ENCODE measurements at regions not wholly inside any gene's neighbourhood (a gene's known extent, or its start where the extent isn't known, plus 50 kb on each side); places are given as distances from the start of the nearest gene placed in this dataset.
"Not testable (repeated sequence)": the region's sequence is repeated elsewhere in the genome, so short reads cannot be mapped to it uniquely, and the experiment has no call there.

GRCh38 chr16:80243303-80243702 lies 297.5 kb upstream of the DYNLRB2 start:
- DNase-seq, result not testable (repeated sequence)

DNA sequence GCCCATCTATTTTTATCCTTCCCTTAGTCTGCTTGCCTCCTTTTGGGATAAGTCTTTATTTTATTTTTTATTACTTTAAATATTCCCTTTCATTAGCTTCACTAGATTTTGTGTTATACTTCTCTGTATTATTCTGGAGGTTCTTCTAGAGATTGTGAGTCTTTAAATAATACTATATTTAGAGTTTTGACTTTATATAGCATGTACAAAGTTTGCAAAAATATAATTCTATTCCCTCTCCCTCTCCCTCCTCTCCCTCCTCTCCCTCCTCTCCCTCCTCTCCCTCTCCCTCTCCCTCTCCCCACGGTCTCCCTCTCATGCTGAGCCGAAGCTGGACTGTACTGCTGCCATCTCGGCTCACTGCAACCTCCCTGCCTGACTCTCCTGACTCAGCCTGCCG lies 298.5 kb upstream of the DYNLRB2 start:
- not testable (repeated sequence) for DNase-seq

DNA sequence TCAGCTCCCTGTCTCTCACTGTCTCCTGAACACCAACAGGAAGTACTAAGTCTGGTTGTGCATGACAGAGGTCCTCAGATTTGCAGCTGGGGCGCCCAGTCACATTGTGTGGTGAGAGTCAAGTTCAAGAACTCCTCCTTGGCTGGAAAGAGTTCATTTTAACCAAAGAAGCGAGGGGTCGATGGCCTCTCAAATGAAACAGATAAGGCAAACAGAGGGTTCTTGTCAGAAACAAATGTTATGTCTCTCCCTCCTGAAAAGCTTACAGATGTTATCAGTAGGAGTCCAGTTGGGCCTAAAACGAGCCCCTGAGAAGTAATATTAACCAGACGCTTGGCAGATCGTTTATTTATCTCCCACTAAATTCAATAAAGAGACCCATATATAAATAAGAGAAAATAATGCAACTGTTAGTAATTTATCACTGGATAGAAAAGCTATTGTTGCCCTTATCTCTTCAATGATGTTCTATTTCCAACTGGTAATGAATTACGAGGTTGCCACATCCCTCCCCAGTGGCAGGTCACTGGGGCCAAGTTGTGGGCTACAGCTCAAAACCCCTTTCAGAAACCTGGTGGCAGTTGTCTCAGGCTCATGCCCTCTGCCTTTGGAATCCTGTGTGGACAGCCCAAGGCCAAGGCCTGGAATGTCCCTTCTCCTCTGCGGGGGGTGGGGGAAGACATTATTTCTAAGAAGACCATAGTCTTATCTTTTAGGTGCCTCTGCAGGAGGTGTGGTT lies 307.5 kb upstream of the DYNLRB2 start:
- DNase-seq, result no peak

DNA sequence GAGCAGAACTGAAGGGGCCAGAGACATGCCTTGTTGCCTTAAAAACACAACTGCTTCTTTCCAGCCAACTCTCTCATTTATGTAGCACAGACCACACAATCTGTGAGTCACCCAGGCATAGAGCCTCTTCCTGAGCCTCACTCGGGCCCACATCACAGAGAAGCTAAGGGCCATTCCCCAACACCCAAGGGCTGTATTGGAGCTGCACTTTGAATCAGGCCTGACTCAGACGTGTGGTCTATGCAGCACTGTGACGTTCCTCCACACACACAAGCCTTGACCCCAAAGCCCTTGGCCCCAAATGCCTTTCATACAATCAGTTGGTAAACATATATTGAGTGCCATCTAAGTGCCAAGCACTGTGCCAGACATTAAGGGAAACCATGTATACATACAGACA lies 308.9 kb upstream of the DYNLRB2 start:
- no peak for DNase-seq

- no peak for DNase-seq
Observed at GRCh38 chr16:80231121-80231520, 309.7 kb upstream of the DYNLRB2 start.

DNA sequence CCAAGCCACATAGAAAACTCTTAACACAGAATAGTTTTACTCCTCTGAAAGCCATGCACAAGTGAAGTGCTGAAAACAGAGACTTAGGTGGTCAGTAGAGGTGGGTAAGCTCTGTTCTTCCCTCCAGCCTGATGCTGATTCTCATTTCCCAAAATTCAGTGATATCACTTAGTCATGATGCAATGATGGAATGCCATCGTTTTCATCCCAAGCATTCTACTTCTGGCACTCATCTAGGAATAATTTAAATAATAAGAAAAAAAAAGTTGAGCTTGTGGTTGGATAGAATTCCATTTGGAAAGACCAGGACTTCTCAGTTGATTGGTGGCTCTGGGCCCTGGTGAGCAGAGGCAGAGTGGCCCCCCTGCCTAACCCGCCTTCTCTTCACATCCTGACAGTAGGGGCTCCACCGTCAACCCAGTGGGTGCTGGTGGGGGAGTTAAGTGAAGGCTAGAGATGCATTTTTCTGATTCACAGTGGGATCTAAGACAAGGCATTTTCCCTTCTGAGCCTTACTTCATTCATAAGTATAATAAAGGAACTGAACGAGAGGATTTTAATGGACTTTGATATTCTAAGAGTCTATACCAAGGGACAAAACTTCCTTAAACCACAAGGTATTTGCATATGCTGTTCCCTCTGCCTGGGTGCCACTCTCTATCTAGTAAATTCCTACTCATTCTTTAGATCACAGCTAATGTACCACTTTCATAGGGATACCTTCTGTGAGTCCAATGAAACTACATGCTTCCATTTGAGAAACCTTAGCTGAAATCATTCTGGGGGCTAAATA lies 310.3 kb upstream of the DYNLRB2 start:
- no peak for DNase-seq

DNA sequence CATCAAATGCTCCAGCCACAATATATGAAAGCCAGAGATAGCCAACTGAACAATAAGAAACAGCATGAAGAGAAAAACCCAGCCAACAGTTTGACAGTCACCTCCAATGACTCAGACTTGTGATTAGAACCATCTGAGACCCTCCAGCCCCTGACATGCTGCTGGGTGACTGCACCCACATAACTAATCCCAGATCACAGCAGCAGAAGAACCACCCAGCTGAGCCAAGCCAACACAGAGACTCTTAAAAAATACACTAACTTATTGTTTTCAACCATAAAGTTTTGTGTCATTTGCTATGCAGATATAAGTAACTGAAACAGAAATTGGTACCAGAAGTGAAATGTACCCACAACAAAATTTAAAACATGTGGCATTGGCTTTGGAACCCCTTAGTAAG lies 314.3 kb upstream of the DYNLRB2 start:
- no peak for DNase-seq

GRCh38 chr16:80210787-80211186 lies 330.0 kb upstream of the DYNLRB2 start:
- no peak for DNase-seq

DNA sequence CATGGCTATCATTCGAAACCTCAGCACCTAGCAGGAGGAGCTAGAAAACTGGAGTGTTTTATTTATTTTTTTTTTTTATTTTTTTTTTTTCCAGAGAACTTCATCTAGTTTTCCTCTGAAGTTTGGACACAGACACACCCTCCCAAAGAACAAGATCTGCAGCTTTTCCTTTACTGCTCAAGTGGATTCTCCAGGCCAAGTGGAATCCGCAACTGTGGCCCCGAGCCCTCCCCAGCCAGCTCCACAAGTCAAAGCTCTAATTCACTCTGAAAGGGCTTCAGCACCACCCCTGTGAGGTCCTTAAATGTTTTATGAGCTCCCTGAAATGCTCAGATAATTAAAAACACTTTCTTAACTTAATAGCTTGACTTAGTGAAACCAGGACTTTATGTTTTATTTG lies 332.1 kb upstream of the DYNLRB2 start:
- DNase-seq, result no peak

DNA sequence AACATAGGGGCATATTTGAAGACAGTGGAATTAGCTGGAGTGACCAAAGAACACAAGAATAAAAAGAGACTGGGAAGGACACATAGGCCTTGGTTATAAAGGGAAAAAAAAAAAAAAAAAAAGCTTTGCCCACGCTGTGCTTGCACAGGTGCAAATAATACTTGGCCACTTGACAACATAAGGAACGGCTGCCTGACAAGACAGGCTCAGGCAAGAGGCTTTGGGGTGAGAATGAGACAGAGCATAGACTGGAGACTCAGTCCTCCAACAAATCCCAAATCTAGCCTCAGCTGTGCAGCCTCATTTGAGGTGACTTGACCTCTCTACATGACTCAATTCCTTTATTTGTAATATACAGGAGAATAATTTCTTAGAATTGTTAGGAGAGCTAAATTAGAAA lies 332.8 kb upstream of the DYNLRB2 start:
- DNase-seq, result no peak

- no peak for DNase-seq
Observed at GRCh38 chr16:80203821-80204220, 337.0 kb upstream of the DYNLRB2 start.

DNA sequence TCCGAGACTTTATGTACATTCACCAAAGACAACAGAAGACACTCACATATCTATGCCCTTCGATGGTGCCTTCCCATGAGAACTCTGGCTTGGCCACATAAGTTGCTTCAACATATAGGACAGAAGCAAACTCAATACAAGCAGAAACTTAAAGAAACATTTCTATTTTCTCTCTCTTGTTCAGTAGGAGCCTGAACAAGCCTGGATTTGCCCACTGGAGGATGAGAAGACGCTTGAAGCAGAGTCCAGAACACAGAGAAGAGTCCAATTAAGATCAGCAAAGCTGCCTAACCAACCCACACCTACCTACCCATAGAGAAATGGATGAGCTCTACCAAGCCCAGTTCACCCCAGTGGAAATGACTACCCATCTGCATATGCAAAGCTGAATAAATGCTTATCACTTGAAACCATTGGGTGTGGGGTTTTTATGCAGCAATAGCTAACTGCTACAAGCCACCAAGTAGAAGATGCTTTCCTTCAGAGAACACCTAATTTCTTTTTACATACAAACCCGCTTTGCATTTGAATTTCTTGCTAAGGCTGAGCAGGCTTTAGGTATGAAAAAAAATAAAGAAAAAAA lies 337.9 kb upstream of the DYNLRB2 start:
- DNase-seq, result no peak

- DNase-seq, result no peak
Observed at GRCh38 chr16:80200079-80200478, 340.7 kb upstream of the DYNLRB2 start.

- DNase-seq, result no peak
Observed at GRCh38 chr16:80199614-80200013, 341.2 kb upstream of the DYNLRB2 start.

GRCh38 chr16:80198311-80199299 lies 342.2 kb upstream of the DYNLRB2 start:
- peak; percentile 65 for DNase-seq

GRCh38 chr16:80197741-80198201 lies 343.0 kb upstream of the DYNLRB2 start:
- DNase-seq, result no peak

GRCh38 chr16:80191928-80192327 lies 348.9 kb upstream of the DYNLRB2 start:
- DNase-seq, result no peak

DNA sequence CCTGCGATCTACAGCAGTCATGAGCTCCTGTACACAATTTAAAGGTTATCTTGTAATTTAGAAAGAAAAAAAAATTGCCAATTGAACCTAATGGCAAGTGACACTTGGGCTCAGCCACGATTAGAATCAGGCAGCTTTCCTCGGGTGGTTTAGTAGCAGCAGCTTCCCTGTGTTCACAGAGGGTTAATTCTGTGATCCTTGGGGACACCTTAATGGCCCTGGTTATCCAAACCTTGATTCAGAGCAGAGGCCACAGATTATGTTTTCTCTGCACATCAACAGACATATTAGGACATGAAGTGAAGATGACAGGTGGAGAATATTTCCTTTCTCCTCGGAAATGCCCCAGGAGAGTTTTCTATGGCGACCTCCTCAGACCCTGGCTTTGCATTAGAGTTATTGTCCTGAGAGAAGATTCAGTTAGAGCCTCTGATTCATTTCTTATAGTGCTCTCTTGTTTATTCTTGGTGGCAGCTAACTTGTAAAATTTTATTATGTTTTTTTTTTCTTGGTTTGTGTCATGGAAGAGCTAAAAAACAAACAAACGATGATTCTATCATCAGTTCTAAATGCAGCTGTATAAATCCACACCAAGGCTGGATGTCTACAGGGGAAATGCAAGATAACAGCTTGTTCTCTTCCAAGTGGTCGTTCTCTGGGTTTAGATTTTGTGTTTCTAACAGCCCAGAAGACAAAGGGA lies 351.2 kb upstream of the DYNLRB2 start:
- DNase-seq, result no peak

GRCh38 chr16:80176114-80176513 lies 364.7 kb upstream of the DYNLRB2 start:
- DNase-seq, result no peak

DNA sequence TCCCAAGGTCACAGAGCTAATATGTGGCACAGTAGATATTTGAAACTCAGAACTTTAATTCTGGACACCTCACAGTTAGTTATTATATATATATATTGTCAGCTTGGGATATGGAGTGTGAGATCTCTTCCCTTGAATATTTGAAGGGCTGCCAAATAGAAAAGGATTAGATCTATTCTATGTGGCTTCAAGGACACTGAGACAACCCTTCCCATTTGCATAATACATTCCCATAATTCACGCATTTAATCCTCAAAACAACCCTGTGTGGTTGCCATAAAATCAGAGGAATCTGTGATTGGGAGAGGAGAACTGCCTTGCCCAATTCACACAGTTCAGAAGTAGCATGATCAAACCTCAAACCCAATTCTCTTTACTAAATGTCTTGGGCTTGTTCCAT lies 365.8 kb upstream of the DYNLRB2 start:
- no peak for DNase-seq

- DNase-seq, result no peak
Observed at GRCh38 chr16:80174416-80174815, 366.4 kb upstream of the DYNLRB2 start.

GRCh38 chr16:80171746-80172145 lies 369.0 kb upstream of the DYNLRB2 start:
- DNase-seq, result no peak
